Activated T-cell treated with anti-CD3 and anti-CD28 coated beads, Interleukin-2, amount 50 U/mL, for 4 hours (primary cell): ENCODE measurements at regions not wholly inside any gene's neighbourhood (a gene's known extent, or its start where the extent isn't known, plus 50 kb on each side); places are given as distances from the start of the nearest gene placed in this dataset.

Source experiments
- ATAC-seq, 2 donors: fragments of 200-7000 bp; cut with Tn5 transposase; one replicate each; pipeline ENCODE4 v1.10.0; 2021
- DNase-seq: peaks from one replicate; pipeline ENCODE4 v3.0.0-alpha.2; 2020
- H3K27me3 Mint-ChIP-seq: one replicate; pipeline ENCODE4 v1.8.0; 2021; ENCODE audit warnings: low read depth, mixed read lengths
- H3K36me3 Mint-ChIP-seq: one replicate; pipeline ENCODE4 v1.8.0; 2022; ENCODE audit warnings: mixed read lengths; ENCODE audit not compliant: insufficient read depth
- H3K4me1 Mint-ChIP-seq: one replicate; pipeline ENCODE4 v1.8.0; 2021; ENCODE audit warnings: low read depth, mixed read lengths
- H3K4me3 Mint-ChIP-seq: one replicate; pipeline ENCODE4 v1.8.0; 2021; ENCODE audit warnings: mild to moderate bottlenecking, moderate library complexity, mixed read lengths
- H3K9me3 Mint-ChIP-seq: one replicate; pipeline ENCODE4 v1.8.0; 2021; ENCODE audit warnings: mixed read lengths

- Mint-ChIP-seq H3K27me3 (no peaks in the 10 kb centered on the region), H3K4me1 (no peaks in the 10 kb centered on the region), H3K36me3 (no peaks in the 10 kb centered on the region), H3K9me3 (peaks cover 3% of the 10 kb centered on the region), H3K4me3 (no peak overlapping the region)
- no peak for ATAC-seq
- no peak for DNase-seq
Measured at GRCh38 chr7:46390042-46390441, 469.0 kb upstream of the IGFBP3 start.

- Mint-ChIP-seq H3K9me3 (peaks cover 3% of the 10 kb centered on the region), H3K4me1 (no peaks in the 10 kb centered on the region)
- ATAC-seq, result no peak
Measured at GRCh38 chr7:46389146-46389545, 468.1 kb upstream of the IGFBP3 start.

GRCh38 chr7:46387646-46388045 lies 466.6 kb upstream of the IGFBP3 start:
- Mint-ChIP-seq H3K4me1 (no peaks in the 10 kb centered on the region), H3K36me3 (no peaks in the 10 kb centered on the region), H3K4me3 (no peak overlapping the region), H3K9me3 (peaks cover 3% of the 10 kb centered on the region), H3K27me3 (no peaks in the 10 kb centered on the region)
- ATAC-seq (no peak), DNase-seq (no peak)

More at GRCh38 chr7:46389146-46389545, 468.1 kb upstream of the IGFBP3 start:
- DNase-seq, result no peak
- no peaks in the 10 kb centered on the region for H3K36me3 Mint-ChIP-seq
- no peaks in the 10 kb centered on the region for H3K27me3 Mint-ChIP-seq
- H3K4me3 Mint-ChIP-seq, result no peak overlapping the region

- DNase-seq, result no peak
- Mint-ChIP-seq H3K4me3 (no peak overlapping the region), H3K4me1 (no peaks in the 10 kb centered on the region), H3K27me3 (no peaks in the 10 kb centered on the region), H3K36me3 (no peaks in the 10 kb centered on the region), H3K9me3 (peaks cover 3% of the 10 kb centered on the region)
- no peak for ATAC-seq
Measured at GRCh38 chr7:46386428-46387399, 465.6 kb upstream of the IGFBP3 start.

GRCh38 chr7:46385662-46386309 lies 464.7 kb upstream of the IGFBP3 start:
- H3K4me3 Mint-ChIP-seq, result no peak overlapping the region
- ATAC-seq (no peak), DNase-seq (no peak)
- peaks cover 3% of the 10 kb centered on the region for H3K9me3 Mint-ChIP-seq
- H3K36me3 Mint-ChIP-seq, result no peaks in the 10 kb centered on the region
- H3K4me1 Mint-ChIP-seq, result no peaks in the 10 kb centered on the region
- no peaks in the 10 kb centered on the region for H3K27me3 Mint-ChIP-seq

- ATAC-seq, result no peak
- no peaks in the 10 kb centered on the region for H3K36me3 Mint-ChIP-seq
- no peaks in the 10 kb centered on the region for H3K9me3 Mint-ChIP-seq
- no peak overlapping the region for H3K4me3 Mint-ChIP-seq
- H3K4me1 Mint-ChIP-seq, result no peaks in the 10 kb centered on the region
- DNase-seq, result no peak
- no peaks in the 10 kb centered on the region for H3K27me3 Mint-ChIP-seq
Measured at GRCh38 chr7:46383605-46384004, 462.5 kb upstream of the IGFBP3 start.

GRCh38 chr7:46369933-46370654 lies 449.0 kb upstream of the IGFBP3 start:
- Mint-ChIP-seq H3K4me3 (no peak overlapping the region), H3K27me3 (peaks cover 2% of the 10 kb centered on the region), H3K36me3 (no peaks in the 10 kb centered on the region), H3K4me1 (no peaks in the 10 kb centered on the region), H3K9me3 (peaks cover 3% of the 10 kb centered on the region)
- no peak for DNase-seq
- ATAC-seq, result no peak

- Mint-ChIP-seq H3K9me3 (no peaks in the 10 kb centered on the region), H3K4me3 (no peak overlapping the region), H3K27me3 (peaks cover 2% of the 10 kb centered on the region), H3K4me1 (no peaks in the 10 kb centered on the region), H3K36me3 (no peaks in the 10 kb centered on the region)
- ATAC-seq (no peak), DNase-seq (no peak)
Measured at GRCh38 chr7:46368871-46369270, 447.8 kb upstream of the IGFBP3 start.

GRCh38 chr7:46366526-46366925 lies 445.5 kb upstream of the IGFBP3 start:
- no peak for DNase-seq

GRCh38 chr7:46363688-46364087 lies 442.6 kb upstream of the IGFBP3 start:
- ATAC-seq (no peak), DNase-seq (no peak)
- Mint-ChIP-seq H3K9me3 (peaks cover 3% of the 10 kb centered on the region), H3K27me3 (no peaks in the 10 kb centered on the region), H3K36me3 (no peaks in the 10 kb centered on the region), H3K4me1 (no peaks in the 10 kb centered on the region), H3K4me3 (no peak overlapping the region)

More at GRCh38 chr7:46366526-46366925, 445.5 kb upstream of the IGFBP3 start:
- no peaks in the 10 kb centered on the region for H3K4me1 Mint-ChIP-seq
- no peak for ATAC-seq
- peaks cover 2% of the 10 kb centered on the region for H3K27me3 Mint-ChIP-seq
- H3K9me3 Mint-ChIP-seq, result no peaks in the 10 kb centered on the region
- no peaks in the 10 kb centered on the region for H3K36me3 Mint-ChIP-seq
- H3K4me3 Mint-ChIP-seq, result no peak overlapping the region

GRCh38 chr7:46360811-46361210 lies 439.7 kb upstream of the IGFBP3 start:
- H3K9me3 Mint-ChIP-seq, result peaks cover 3% of the 10 kb centered on the region
- ATAC-seq (no peak), DNase-seq (no peak)
- H3K36me3 Mint-ChIP-seq, result no peaks in the 10 kb centered on the region
- no peaks in the 10 kb centered on the region for H3K4me1 Mint-ChIP-seq
- H3K4me3 Mint-ChIP-seq, result no peak overlapping the region
- H3K27me3 Mint-ChIP-seq, result no peaks in the 10 kb centered on the region

- no peak for DNase-seq
- H3K4me3 Mint-ChIP-seq, result no peak overlapping the region
Measured at GRCh38 chr7:46360296-46360695, 439.2 kb upstream of the IGFBP3 start.

GRCh38 chr7:46357851-46358250 lies 436.8 kb upstream of the IGFBP3 start:
- H3K4me3 Mint-ChIP-seq, result no peak overlapping the region
- H3K36me3 Mint-ChIP-seq, result no peaks in the 10 kb centered on the region
- peaks cover 6% of the 10 kb centered on the region for H3K9me3 Mint-ChIP-seq
- H3K27me3 Mint-ChIP-seq, result no peaks in the 10 kb centered on the region
- ATAC-seq, result no peak
- DNase-seq, result no peak
- H3K4me1 Mint-ChIP-seq, result no peaks in the 10 kb centered on the region

More at GRCh38 chr7:46360296-46360695, 439.2 kb upstream of the IGFBP3 start:
- peaks cover 3% of the 10 kb centered on the region for H3K9me3 Mint-ChIP-seq
- H3K4me1 Mint-ChIP-seq, result no peaks in the 10 kb centered on the region
- no peak for ATAC-seq
- H3K36me3 Mint-ChIP-seq, result no peaks in the 10 kb centered on the region
- no peaks in the 10 kb centered on the region for H3K27me3 Mint-ChIP-seq

GRCh38 chr7:46357290-46357689 lies 436.2 kb upstream of the IGFBP3 start:
- H3K4me3 Mint-ChIP-seq, result no peak overlapping the region
- no peaks in the 10 kb centered on the region for H3K27me3 Mint-ChIP-seq
- no peaks in the 10 kb centered on the region for H3K4me1 Mint-ChIP-seq
- no peaks in the 10 kb centered on the region for H3K36me3 Mint-ChIP-seq
- DNase-seq (no peak), ATAC-seq (no peak)
- peaks cover 6% of the 10 kb centered on the region for H3K9me3 Mint-ChIP-seq
